ENCODE measurements at regions not wholly inside any gene's neighbourhood (a gene's known extent, or its start where the extent isn't known, plus 50 kb on each side); places are given as distances from the start of the nearest gene placed in this dataset.

DNA sequence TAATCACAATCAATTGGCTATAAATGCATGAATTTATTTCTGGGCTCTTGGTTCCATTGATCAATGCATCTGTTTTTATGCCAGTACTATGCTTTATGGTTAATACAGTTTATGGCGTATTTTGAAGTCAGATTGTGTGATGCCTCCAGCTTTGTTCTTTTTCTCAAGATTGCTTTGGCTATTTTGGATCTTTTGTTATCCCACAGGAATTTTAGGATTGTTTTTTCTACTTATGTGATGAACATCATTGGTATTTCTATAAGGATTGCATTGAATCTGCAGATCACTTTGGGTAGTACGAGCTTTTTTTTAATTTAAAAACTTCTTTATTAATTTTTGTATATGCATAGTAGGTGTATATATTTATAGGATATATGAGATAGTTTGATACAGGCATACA is 338.7 kb upstream of the IGFBP7 start:
- no peaks in the 10 kb centered on the region for H3K36me3 ChIP-seq (replicated peaks in 1 of 2; ENCODE audit: control insufficient read depth in 1 of 2, insufficient read depth in 2 of 2, low read length in 1 of 2)
- 10% methylated on average over 2 of the region's 2 CpGs for WGBS (ENCODE audit: low lambda C conversion rate)
- no peaks in the 10 kb centered on the region for H4K20me1 ChIP-seq (ENCODE audit: insufficient read depth)
- H3K27ac ChIP-seq (ENCODE audit: low read depth in 2 of 2, low read length in 1 of 2): no peak overlapping the region
- no peak overlapping the region for H2AFZ ChIP-seq (ENCODE audit: low read depth)
- H3K79me2 ChIP-seq (ENCODE audit: insufficient read depth): no peaks in the 10 kb centered on the region
- H3K4me1 ChIP-seq (ENCODE audit: control insufficient read depth in 1 of 2, insufficient read depth in 2 of 2, low read depth in 1 of 2, low read length in 1 of 2): no peaks in the 10 kb centered on the region
- ChIA-PET CTCF (no interaction called here), POLR2A (no interaction called here)
- TF ChIP-seq EP300 (IDR thresholded peaks at IDR 0.05; ENCODE audit: borderline replicate concordance in 1 of 2, low read depth in 1 of 2, low read length in 1 of 2) (no peak), PBX3 (IDR thresholded peaks at IDR 0.05) (no peak), REST (IDR thresholded peaks at IDR 0.05; ENCODE audit: low read depth, low read length) (no peak), ELF1 (IDR thresholded peaks at IDR 0.05) (no peak), TEAD4 (IDR thresholded peaks at IDR 0.05; ENCODE audit: borderline replicate concordance, insufficient read depth) (no peak), NFIC (IDR thresholded peaks at IDR 0.05; ENCODE audit: borderline replicate concordance) (no peak)
- DNase-seq: no peak
- no peaks in the 10 kb centered on the region for H3K27me3 ChIP-seq (ENCODE audit: insufficient read depth)
- H3K9ac ChIP-seq: no peak overlapping the region
- no peaks in the 10 kb centered on the region; the same call in 1 of the 2 replicates for H3K9me3 ChIP-seq
- no peaks in the 10 kb centered on the region for H3F3A ChIP-seq (replicated peaks; ENCODE audit: insufficient read depth)
- H3K4me2 ChIP-seq: no peak overlapping the region
- no peaks in the 10 kb centered on the region for H3K9me2 ChIP-seq
- no peak overlapping the region for H3K4me3 ChIP-seq (ENCODE audit: low read depth in 2 of 2, low read length in 1 of 2)

DNA sequence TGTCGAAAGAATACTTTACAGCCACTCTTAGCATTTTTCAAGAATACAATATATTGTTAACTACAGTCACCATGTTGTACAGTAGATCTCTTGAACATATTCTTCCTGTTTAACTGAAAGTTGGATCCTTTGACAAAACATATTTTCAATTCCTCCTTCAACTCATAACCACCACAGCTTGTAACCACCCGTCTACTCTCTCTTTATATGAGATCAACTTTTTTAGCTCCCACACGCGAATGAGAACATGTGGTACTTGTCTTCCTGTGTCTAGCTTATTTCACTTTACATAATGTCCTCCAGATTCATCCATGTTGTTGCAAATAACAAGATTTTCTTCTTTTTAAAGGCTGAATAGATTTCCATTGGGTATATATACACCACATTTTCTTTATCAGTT is 338.3 kb upstream of the IGFBP7 start:
- Histone ChIP-seq H3K36me3 (replicated peaks in 1 of 2; ENCODE audit: control insufficient read depth in 1 of 2, insufficient read depth in 2 of 2, low read length in 1 of 2) (no peaks in the 10 kb centered on the region), H3K27me3 (ENCODE audit: insufficient read depth) (no peaks in the 10 kb centered on the region), H2AFZ (ENCODE audit: low read depth) (no peak overlapping the region), H3F3A (replicated peaks; ENCODE audit: insufficient read depth) (no peaks in the 10 kb centered on the region), H3K9ac (no peak overlapping the region), H3K9me2 (no peaks in the 10 kb centered on the region), H3K9me3 (no peaks in the 10 kb centered on the region; the same call in 1 of the 2 replicates), H3K4me1 (ENCODE audit: control insufficient read depth in 1 of 2, insufficient read depth in 2 of 2, low read depth in 1 of 2, low read length in 1 of 2) (no peaks in the 10 kb centered on the region), H3K79me2 (ENCODE audit: insufficient read depth) (no peaks in the 10 kb centered on the region), H4K20me1 (ENCODE audit: insufficient read depth) (no peaks in the 10 kb centered on the region), H3K27ac (ENCODE audit: low read depth in 2 of 2, low read length in 1 of 2) (no peak overlapping the region), H3K4me3 (ENCODE audit: low read depth in 2 of 2, low read length in 1 of 2) (no peak overlapping the region), H3K4me2 (no peak overlapping the region)
- no peak for DNase-seq
- 68% methylated on average over 4 of the region's 4 CpGs for WGBS (ENCODE audit: low lambda C conversion rate)
- CTCF ChIA-PET: no interaction called here
- POLR2A ChIA-PET: no interaction called here
- TF ChIP-seq TCF12 (IDR thresholded peaks at IDR 0.05) (no peak), GATA2 (CRISPR knock-in tag; IDR thresholded peaks at IDR 0.05) (no peak), USF1 (IDR thresholded peaks at IDR 0.05; ENCODE audit: borderline replicate concordance, low read depth) (no peak), CTCF (IDR thresholded peaks at IDR 0.05) (no peak), RFX5 (IDR thresholded peaks at IDR 0.05; ENCODE audit: low read length) (no peak), NFIC (IDR thresholded peaks at IDR 0.05; ENCODE audit: borderline replicate concordance) (no peak), SMC3 (IDR thresholded peaks at IDR 0.05; ENCODE audit: low read depth, low read length) (no peak), POLR2AphosphoS5 (IDR thresholded peaks at IDR 0.05; ENCODE audit: low read depth, low read length) (no peak), RAD21 (IDR thresholded peaks at IDR 0.05; ENCODE audit: low read length) (no peak), MEF2A (IDR thresholded peaks at IDR 0.05; ENCODE audit: borderline replicate concordance, low read depth) (no peak), EZH2phosphoT487 (IDR thresholded peaks at IDR 0.05; ENCODE audit: borderline replicate concordance, low read depth) (no peak), EP300 (IDR thresholded peaks at IDR 0.05; ENCODE audit: borderline replicate concordance in 1 of 2, low read depth in 1 of 2, low read length in 1 of 2) (no peak), MXI1 (IDR thresholded peaks at IDR 0.05; ENCODE audit: low read depth, low read length) (no peak), ELF1 (IDR thresholded peaks at IDR 0.05) (no peak), FOSL2 (IDR thresholded peaks at IDR 0.05; ENCODE audit: borderline replicate concordance, low read depth) (no peak)
- TF ChIP-seq, protein P1, sequence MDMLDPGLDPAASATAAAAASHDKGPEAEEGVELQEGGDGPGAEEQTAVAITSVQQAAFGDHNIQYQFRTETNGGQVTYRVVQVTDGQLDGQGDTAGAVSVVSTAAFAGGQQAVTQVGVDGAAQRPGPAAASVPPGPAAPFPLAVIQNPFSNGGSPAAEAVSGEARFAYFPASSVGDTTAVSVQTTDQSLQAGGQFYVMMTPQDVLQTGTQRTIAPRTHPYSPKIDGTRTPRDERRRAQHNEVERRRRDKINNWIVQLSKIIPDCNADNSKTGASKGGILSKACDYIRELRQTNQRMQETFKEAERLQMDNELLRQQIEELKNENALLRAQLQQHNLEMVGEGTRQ (IDR thresholded peaks at IDR 0.05; ENCODE audit: borderline replicate concordance, low read depth, low read length): no peak

Measured in SK-N-SH (cell line).